Gastrocnemius medialis (tissue), 4 donors: ENCODE measurements at regions not wholly inside any gene's neighbourhood (a gene's known extent, or its start where the extent isn't known, plus 50 kb on each side); places are given as distances from the start of the nearest gene placed in this dataset.

Source experiments
- ATAC-seq, 2 donors: fragments of 150-250 bp; one replicate each; pipeline ENCODE4 v1.9.1; 2016
- DNase-seq, 2 donors: peaks; one replicate each; pipeline ENCODE4 v3.0.0-alpha.2; 2019
- H3K27ac ChIP-seq, 4 donors: fragments of 200-600 bp; sonication (generic); 1 replicate in 1 of 4; 2 replicates in 3 of 4; pipeline ENCODE4 v1.5.1; 2016 to 2018; ENCODE audit warnings: mild to moderate bottlenecking in 2 of 4, moderate library complexity in 1 of 4
- H3K27me3 ChIP-seq, 3 donors: fragments of 200-600 bp; sonication (generic) in 2 of 3; 1 replicate in 1 of 3; 2 replicates in 2 of 3; pipeline versions ENCODE4 v1.5.1 to v1.6.0; 2016 to 2019; ENCODE audit warnings: mild to moderate bottlenecking in 1 of 3, moderate library complexity in 1 of 3
- H3K36me3 ChIP-seq, 2 donors: fragments of 200-600 bp; sonication (generic) in 1 of 2; one replicate each; pipeline ENCODE4 v1.5.1; 2017 to 2018
- H3K4me1 ChIP-seq, 2 donors: fragments of 200-600 bp; sonication (generic) in 1 of 2; one replicate each; pipeline ENCODE4 v1.5.1; 2016 to 2017; ENCODE audit warnings: mild to moderate bottlenecking in 2 of 2
- H3K4me3 ChIP-seq, 4 donors: fragments of 200-600 bp; sonication (generic) in 3 of 4; 1 replicate in 1 of 4; 2 replicates in 3 of 4; pipeline ENCODE4 v1.5.1; 2016 to 2019; ENCODE audit warnings: mild to moderate bottlenecking in 2 of 4
- H3K9me3 ChIP-seq, 3 donors: fragments of 200-600 bp; sonication (generic) in 2 of 3; 1 replicate in 1 of 3; 2 replicates in 2 of 3; pipeline ENCODE4 v1.5.1; 2016 to 2019
- POLR2A ChIP-seq, 2 donors: fragments of 450-650 bp; IDR thresholded peaks; one replicate each; pipeline ENCODE4 v1.6.1; 2017; ENCODE audit warnings: antibody characterized with exemption in 2 of 2, mild to moderate bottlenecking in 2 of 2, moderate library complexity in 2 of 2
- in situ Hi-C, 4 donors: fragments of 200-750 bp; cut with MboI; loops; one replicate each; pipeline versions ENCODE4 v1.15.0 to v1.8.0; 2017; ENCODE audit warnings: low sequenced_read_pairs in 4 of 4
- intact Hi-C: fragments of 100-400 bp; cut with DNase I; formaldehyde crosslinking; loops from one replicate; pipeline ENCODE4 v1.15.1; 2023; ENCODE audit warnings: low total_unique reads
- TF ChIP-seq, protein P1 (sequence below), 5 experiments: fragments of 450-650 bp in 3 of 5; fragments of 200-600 bp in 2 of 5; sonication (generic) in 2 of 5; IDR thresholded peaks in 4 of 5; conservative IDR thresholded peaks in 1 of 5; 1 replicate in 4 of 5; 2 replicates in 1 of 5; pipeline ENCODE4 v1.5.1; 2016 to 2019; ENCODE audit warnings: antibody characterized with exemption in 5 of 5, mild to moderate bottlenecking in 3 of 5, moderate library complexity in 3 of 5

DNA sequence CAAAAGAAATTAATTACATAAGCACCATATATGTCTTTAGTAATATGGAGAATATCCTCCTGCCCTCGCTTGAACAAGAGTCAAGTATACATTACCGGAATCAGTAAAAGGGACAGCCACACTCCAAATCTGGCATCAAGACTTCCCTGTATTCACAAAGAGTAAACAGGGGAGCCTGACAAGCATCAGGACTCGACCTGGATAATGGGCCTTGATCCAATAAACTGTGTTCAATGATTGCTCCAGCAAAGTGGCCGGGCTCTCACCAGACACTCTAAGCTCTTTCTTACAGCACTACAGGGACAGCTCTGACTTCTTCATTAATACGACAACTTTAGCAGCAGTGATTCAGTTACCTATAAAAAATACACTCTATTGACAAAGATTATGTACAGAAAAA, 307.9 kb upstream of the POU3F2 start:
- H3K4me1 ChIP-seq: no peaks in the 10 kb centered on the region
- H3K4me3 ChIP-seq: no peak overlapping the region
- ATAC-seq (no peak), DNase-seq (no peak)
- intact Hi-C loops (no loop called here), in situ Hi-C loops (no loop called here)
- H3K36me3 ChIP-seq: no peaks in the 10 kb centered on the region
- TF ChIP-seq, protein P1, sequence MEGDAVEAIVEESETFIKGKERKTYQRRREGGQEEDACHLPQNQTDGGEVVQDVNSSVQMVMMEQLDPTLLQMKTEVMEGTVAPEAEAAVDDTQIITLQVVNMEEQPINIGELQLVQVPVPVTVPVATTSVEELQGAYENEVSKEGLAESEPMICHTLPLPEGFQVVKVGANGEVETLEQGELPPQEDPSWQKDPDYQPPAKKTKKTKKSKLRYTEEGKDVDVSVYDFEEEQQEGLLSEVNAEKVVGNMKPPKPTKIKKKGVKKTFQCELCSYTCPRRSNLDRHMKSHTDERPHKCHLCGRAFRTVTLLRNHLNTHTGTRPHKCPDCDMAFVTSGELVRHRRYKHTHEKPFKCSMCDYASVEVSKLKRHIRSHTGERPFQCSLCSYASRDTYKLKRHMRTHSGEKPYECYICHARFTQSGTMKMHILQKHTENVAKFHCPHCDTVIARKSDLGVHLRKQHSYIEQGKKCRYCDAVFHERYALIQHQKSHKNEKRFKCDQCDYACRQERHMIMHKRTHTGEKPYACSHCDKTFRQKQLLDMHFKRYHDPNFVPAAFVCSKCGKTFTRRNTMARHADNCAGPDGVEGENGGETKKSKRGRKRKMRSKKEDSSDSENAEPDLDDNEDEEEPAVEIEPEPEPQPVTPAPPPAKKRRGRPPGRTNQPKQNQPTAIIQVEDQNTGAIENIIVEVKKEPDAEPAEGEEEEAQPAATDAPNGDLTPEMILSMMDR (IDR thresholded peaks at IDR 0.05 in 4 of 5, conservative IDR thresholded peaks at IDR 0.05 in 1 of 5): no peak
- no peak for TF ChIP-seq POLR2A (IDR thresholded peaks at IDR 0.05)
- H3K27ac ChIP-seq: no peak overlapping the region
- H3K27me3 ChIP-seq: no peaks in the 10 kb centered on the region
- no peaks in the 10 kb centered on the region for H3K9me3 ChIP-seq

DNA sequence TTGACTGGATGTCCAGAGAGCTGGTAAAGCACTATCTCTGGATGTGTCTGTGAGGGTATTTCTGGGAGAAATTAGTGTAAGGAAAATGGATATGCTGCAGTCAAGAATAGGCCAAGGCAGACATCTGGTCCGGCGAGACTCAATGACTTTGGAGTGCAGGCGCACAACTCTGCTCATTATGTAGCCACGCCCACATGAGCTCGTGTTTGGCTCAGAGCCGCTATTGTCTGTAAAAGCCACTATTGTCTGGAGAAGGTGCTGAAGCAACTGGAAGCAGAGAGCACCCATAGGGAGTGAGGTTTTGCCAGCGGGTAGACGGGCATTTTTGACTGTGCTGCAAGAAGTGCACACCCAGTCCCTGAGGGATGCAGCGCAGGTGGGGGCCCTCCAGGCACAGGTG, 305.0 kb upstream of the POU3F2 start:
- H3K27me3 ChIP-seq: no peaks in the 10 kb centered on the region
- no peak for ATAC-seq
- no peaks in the 10 kb centered on the region for H3K4me1 ChIP-seq
- TF ChIP-seq POLR2A (IDR thresholded peaks at IDR 0.05): no peak
- TF ChIP-seq, protein P1 (IDR thresholded peaks at IDR 0.05 in 4 of 5, conservative IDR thresholded peaks at IDR 0.05 in 1 of 5): no peak
- H3K9me3 ChIP-seq: no peaks in the 10 kb centered on the region
- no peak overlapping the region for H3K4me3 ChIP-seq
- no peak for DNase-seq
- H3K36me3 ChIP-seq: no peaks in the 10 kb centered on the region
- H3K27ac ChIP-seq: no peak overlapping the region
- in situ Hi-C loops (no loop called here), intact Hi-C loops (no loop called here)

DNA sequence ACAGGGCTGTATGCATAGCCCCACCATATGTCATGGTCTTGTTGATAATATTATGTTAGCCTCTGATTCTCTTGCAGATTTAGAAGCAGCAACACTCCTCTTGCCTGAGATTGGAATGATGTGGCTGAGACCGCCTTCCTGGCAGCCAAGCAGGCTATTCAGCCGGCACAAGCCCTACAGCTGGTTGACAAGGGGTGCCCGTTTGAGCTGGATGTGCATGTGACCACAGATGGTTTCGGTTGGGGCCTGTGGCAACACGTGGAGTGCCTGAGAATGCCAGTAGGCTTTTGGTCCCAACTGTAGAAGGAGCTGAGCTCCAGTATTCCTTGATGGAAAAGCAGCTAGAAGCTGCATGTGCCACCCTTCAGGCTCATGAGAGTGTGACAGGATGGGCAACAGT, 303.6 kb upstream of the POU3F2 start:
- intact Hi-C loops: no loop called here
- Histone ChIP-seq H3K36me3 (no peaks in the 10 kb centered on the region), H3K4me1 (no peaks in the 10 kb centered on the region), H3K9me3 (no peaks in the 10 kb centered on the region), H3K27me3 (no peaks in the 10 kb centered on the region), H3K4me3 (no peak overlapping the region), H3K27ac (no peak overlapping the region)
- TF ChIP-seq POLR2A (IDR thresholded peaks at IDR 0.05): no peak
- TF ChIP-seq, protein P1 (IDR thresholded peaks at IDR 0.05 in 4 of 5, conservative IDR thresholded peaks at IDR 0.05 in 1 of 5): no peak
- no peak for DNase-seq
- in situ Hi-C loops: no loop called here
- ATAC-seq: no peak

DNA sequence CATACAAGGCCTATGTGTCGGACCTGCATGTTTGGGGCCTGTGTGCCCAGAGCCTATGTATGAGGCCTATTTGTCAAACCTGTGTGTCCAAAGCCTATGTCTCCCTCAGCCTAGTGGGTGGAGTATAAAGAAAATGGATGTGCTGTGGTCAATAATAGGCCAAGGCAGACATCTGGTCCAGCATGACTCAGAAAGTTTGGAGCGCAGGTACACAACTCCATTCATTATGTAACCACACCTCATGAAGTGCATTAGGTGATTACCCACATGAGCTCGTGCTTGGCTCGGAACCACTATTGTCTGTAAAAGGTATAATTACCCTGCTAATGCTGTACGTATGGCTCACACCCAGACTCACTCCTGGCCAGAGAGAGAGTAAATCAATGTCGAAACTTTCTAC, 302.4 kb upstream of the POU3F2 start:
- Histone ChIP-seq H3K4me3 (no peak overlapping the region), H3K36me3 (no peaks in the 10 kb centered on the region), H3K9me3 (no peaks in the 10 kb centered on the region), H3K27ac (no peak overlapping the region), H3K4me1 (no peaks in the 10 kb centered on the region), H3K27me3 (no peaks in the 10 kb centered on the region)
- intact Hi-C loops: no loop called here
- ATAC-seq (no peak), DNase-seq (no peak)
- TF ChIP-seq, protein P1 (IDR thresholded peaks at IDR 0.05 in 4 of 5, conservative IDR thresholded peaks at IDR 0.05 in 1 of 5): no peak
- no peak for TF ChIP-seq POLR2A (IDR thresholded peaks at IDR 0.05)
- in situ Hi-C loops: no loop called here

DNA sequence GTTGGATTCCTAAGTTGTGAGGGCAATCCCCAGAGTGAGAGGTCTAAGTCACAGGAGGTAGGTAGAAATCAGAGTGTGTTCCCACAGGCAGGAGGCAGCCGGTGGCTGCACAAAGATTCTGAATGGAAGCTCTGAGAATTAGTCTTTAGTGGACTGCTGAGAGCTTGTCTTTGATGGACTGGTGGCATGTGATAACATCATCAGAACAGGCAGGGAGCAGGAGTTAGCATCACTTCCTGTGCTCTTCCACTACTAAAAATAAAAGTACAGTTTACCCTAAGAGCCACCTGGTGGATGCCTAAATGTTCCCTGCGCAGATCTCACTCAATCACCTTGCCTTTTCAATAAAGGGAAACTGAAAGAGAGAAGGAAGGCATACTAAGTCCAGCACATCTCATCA, 294.6 kb upstream of the POU3F2 start:
- no peaks in the 10 kb centered on the region for H3K36me3 ChIP-seq
- no peak overlapping the region for H3K27ac ChIP-seq
- DNase-seq (no peak), ATAC-seq (no peak)
- intact Hi-C loops (no loop called here), in situ Hi-C loops (no loop called here)
- no peaks in the 10 kb centered on the region for H3K27me3 ChIP-seq
- H3K4me3 ChIP-seq: no peak overlapping the region
- H3K4me1 ChIP-seq: no peaks in the 10 kb centered on the region
- TF ChIP-seq POLR2A (IDR thresholded peaks at IDR 0.05): no peak
- TF ChIP-seq, protein P1 (IDR thresholded peaks at IDR 0.05 in 4 of 5, conservative IDR thresholded peaks at IDR 0.05 in 1 of 5): no peak
- H3K9me3 ChIP-seq: no peaks in the 10 kb centered on the region
